ENCODE measurements at regions not wholly inside any gene's neighbourhood (a gene's known extent, or its start where the extent isn't known, plus 50 kb on each side); places are given as distances from the start of the nearest gene placed in this dataset.

DNA sequence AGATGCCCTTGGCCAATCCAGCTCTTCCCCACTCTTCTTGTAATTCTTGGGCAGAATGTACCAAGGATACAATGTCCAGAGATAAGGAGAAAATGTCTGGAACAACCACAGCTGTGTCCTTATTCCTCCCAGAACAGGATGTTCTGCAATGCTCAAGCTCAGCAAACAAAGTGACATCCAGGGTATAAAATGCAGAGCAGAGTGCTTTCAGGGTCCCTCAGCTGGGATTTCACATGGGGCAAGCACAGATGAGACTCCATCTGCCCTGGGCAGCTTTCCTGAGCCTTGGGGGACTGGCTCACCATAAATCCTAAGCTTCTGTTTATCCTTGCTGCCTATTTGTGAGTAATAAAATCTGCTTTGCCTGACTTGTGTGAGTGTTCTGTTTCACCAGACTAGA is 127.4 kb downstream of the VAPA start:
- peaks cover 16% of the 10 kb centered on the region for H3K9me3 Mint-ChIP-seq (ENCODE audit: low read depth)
- H3K27ac Mint-ChIP-seq: no peak overlapping the region
- H3K36me3 Mint-ChIP-seq (ENCODE audit: insufficient read depth): peaks cover 4% of the 10 kb centered on the region
- no peak for DNase-seq (ENCODE audit: low spot score, unreplicated experiment)
- TF ChIP-seq, protein P1, sequence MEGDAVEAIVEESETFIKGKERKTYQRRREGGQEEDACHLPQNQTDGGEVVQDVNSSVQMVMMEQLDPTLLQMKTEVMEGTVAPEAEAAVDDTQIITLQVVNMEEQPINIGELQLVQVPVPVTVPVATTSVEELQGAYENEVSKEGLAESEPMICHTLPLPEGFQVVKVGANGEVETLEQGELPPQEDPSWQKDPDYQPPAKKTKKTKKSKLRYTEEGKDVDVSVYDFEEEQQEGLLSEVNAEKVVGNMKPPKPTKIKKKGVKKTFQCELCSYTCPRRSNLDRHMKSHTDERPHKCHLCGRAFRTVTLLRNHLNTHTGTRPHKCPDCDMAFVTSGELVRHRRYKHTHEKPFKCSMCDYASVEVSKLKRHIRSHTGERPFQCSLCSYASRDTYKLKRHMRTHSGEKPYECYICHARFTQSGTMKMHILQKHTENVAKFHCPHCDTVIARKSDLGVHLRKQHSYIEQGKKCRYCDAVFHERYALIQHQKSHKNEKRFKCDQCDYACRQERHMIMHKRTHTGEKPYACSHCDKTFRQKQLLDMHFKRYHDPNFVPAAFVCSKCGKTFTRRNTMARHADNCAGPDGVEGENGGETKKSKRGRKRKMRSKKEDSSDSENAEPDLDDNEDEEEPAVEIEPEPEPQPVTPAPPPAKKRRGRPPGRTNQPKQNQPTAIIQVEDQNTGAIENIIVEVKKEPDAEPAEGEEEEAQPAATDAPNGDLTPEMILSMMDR (IDR thresholded peaks at IDR 0.05; ENCODE audit: unreplicated experiment): no peak
- H3K4me1 Mint-ChIP-seq (ENCODE audit: low read depth): peaks cover 8% of the 10 kb centered on the region
- no peak overlapping the region for H3K4me3 Mint-ChIP-seq (ENCODE audit: low read depth)
- H3K27me3 Mint-ChIP-seq: no peaks in the 10 kb centered on the region

DNA sequence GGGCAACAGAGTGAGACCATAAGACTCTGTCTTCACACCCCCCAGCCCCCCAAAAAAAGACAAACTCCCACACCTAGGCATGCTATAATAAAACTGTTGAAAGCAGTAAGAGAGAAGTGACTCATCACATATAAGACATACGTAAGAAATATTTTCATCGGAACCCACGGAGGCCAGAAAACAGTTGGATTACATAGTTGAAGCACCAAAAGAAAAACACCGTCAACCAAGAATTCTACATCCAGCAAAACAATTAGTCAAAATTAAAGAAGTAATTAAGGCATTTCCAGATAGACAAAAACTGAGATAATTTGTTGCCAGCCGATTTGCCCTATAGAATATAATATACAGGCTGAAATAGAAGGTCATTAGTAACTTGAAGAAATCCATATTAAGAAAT is 128.7 kb downstream of the VAPA start:
- TF ChIP-seq, protein P1 (IDR thresholded peaks at IDR 0.05; ENCODE audit: unreplicated experiment): no peak
- Mint-ChIP-seq H3K36me3 (ENCODE audit: insufficient read depth) (peaks cover 4% of the 10 kb centered on the region), H3K4me1 (ENCODE audit: low read depth) (peaks cover 6% of the 10 kb centered on the region), H3K4me3 (ENCODE audit: low read depth) (no peak overlapping the region), H3K27me3 (no peaks in the 10 kb centered on the region), H3K27ac (no peak overlapping the region), H3K9me3 (ENCODE audit: low read depth) (peaks cover 16% of the 10 kb centered on the region)
- DNase-seq (ENCODE audit: low spot score, unreplicated experiment): no peak

DNA sequence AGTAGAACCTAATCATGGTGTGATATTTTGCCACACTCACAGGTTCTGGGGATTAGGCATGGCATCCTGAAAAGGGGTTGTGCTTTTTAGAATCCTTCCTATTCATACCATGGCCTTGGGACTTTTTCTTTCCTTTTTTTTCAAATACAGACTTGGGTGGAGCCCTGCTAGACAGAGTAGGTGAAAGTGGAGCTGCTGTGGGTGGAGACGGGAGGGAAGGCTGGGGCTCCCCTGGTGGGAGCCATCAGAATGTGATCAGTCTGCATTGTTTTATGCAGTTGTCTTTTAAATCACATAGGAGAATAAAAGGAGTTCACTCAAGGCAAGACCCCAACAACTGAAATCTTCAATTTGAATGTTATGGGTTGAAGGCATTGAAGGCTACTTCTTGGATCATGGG is 130.2 kb downstream of the VAPA start:
- peaks cover 7% of the 10 kb centered on the region for H3K27me3 Mint-ChIP-seq
- TF ChIP-seq, protein P1 (IDR thresholded peaks at IDR 0.05; ENCODE audit: unreplicated experiment): no peak
- H3K4me1 Mint-ChIP-seq (ENCODE audit: low read depth): peaks cover 4% of the 10 kb centered on the region
- no peak for DNase-seq (ENCODE audit: low spot score, unreplicated experiment)
- peaks cover 16% of the 10 kb centered on the region for H3K9me3 Mint-ChIP-seq (ENCODE audit: low read depth)
- H3K27ac Mint-ChIP-seq: no peak overlapping the region
- no peak overlapping the region for H3K4me3 Mint-ChIP-seq (ENCODE audit: low read depth)
- H3K36me3 Mint-ChIP-seq (ENCODE audit: insufficient read depth): peaks cover 4% of the 10 kb centered on the region

DNA sequence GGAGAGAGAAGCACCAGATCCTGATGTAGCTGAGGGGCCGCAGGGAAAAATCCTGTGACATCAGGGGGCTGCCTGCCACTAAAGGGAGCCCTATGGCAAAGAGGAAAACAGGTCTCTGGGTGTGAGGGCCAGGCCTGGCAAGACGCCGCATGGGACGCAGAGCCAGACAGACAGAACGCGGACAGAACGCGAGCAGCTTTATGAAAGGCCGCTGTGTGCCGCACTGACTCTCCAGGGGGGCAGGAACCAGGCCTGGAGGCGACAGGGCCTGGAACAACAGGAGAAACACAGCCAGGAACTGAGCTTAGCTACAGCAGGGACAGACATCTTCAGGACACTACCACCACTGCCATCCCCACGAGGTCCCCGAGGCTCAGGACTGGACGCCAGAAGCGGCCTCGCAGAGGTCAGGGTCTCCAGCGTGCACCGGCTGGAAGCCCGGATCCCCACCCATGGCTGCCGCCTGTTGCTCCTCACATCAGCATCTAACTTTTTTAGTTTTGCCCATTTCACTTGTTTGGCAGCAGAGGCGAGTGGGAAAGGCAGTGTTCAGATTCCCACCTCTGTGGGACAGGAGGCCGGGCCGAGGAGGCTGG is 131.6 kb downstream of the VAPA start:
- Mint-ChIP-seq H3K27me3 (peaks cover 7% of the 10 kb centered on the region), H3K36me3 (ENCODE audit: insufficient read depth) (peaks cover 4% of the 10 kb centered on the region), H3K9me3 (ENCODE audit: low read depth) (peaks cover 16% of the 10 kb centered on the region), H3K4me1 (ENCODE audit: low read depth) (peaks cover 4% of the 10 kb centered on the region), H3K4me3 (ENCODE audit: low read depth) (no peak overlapping the region), H3K27ac (no peak overlapping the region)
- DNase-seq (ENCODE audit: low spot score, unreplicated experiment): no peak
- TF ChIP-seq, protein P1 (IDR thresholded peaks at IDR 0.05; ENCODE audit: unreplicated experiment): no peak

DNA sequence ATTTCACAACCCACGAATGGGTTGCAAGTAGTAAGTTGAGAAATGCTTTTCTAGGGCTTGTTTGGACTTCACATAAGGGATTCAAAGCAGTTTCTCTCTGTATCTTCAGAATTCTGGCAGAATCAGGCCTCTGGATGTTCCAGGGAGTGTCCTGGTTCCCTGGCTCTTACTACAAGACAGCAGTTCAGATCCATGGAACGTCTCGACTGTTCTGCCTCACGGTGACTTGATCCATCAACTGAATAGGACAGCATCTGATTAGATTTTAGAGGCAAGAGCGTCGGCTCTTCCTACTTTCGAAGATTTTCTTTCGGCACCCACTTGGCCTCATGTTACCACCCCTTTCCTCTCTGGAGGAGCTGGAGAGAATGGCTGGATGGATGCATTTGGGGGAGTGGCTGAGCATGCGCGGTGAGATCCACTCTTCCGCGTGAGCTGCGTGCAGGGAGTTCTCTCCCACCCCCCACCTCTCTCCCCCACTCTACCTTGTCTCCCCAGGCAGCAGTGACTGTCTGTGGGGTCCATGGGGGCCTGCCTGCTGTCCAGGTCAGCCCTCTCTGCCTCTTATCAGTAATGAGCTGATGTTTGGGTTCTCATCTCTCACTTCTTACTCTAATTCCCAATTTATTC is 132.5 kb downstream of the VAPA start:
- H3K9me3 Mint-ChIP-seq (ENCODE audit: low read depth): peaks cover 16% of the 10 kb centered on the region
- no peaks in the 10 kb centered on the region for H3K4me1 Mint-ChIP-seq (ENCODE audit: low read depth)
- peaks cover 7% of the 10 kb centered on the region for H3K27me3 Mint-ChIP-seq
- H3K36me3 Mint-ChIP-seq (ENCODE audit: insufficient read depth): peaks cover 4% of the 10 kb centered on the region
- DNase-seq (ENCODE audit: low spot score, unreplicated experiment): no peak
- no peak overlapping the region for H3K4me3 Mint-ChIP-seq (ENCODE audit: low read depth)
- TF ChIP-seq, protein P1 (IDR thresholded peaks at IDR 0.05; ENCODE audit: unreplicated experiment): no peak
- H3K27ac Mint-ChIP-seq: no peak overlapping the region

Measured in progenitor cell of endocrine pancreas (in vitro differentiated cells).